HUES48 (cell line): ENCODE measurements at regions not wholly inside any gene's neighbourhood (a gene's known extent, or its start where the extent isn't known, plus 50 kb on each side); places are given as distances from the start of the nearest gene placed in this dataset.

ENCODE experiments used
- H3K27ac ChIP-seq: one replicate; pipeline ENCODE4 v1.7.0; 2013; ENCODE audit warnings: low read depth, low read length, inconsistent platforms
- H3K27me3 ChIP-seq: 2 replicates; pipeline ENCODE4 v1.6.1; 2013; ENCODE audit warnings: mild to moderate bottlenecking, low read length; ENCODE audit not compliant: control insufficient read depth, insufficient read depth
- H3K36me3 ChIP-seq: 2 replicates; pipeline ENCODE4 v1.6.1; 2013; ENCODE audit warnings: low read length; ENCODE audit not compliant: control insufficient read depth, insufficient read depth
- H3K4me1 ChIP-seq: 2 replicates; pipeline ENCODE4 v1.6.1; 2013; ENCODE audit warnings: mild to moderate bottlenecking, low read length; ENCODE audit not compliant: control insufficient read depth, insufficient read depth
- H3K4me3 ChIP-seq: 2 replicates; pipeline ENCODE4 v1.5.1; 2013; ENCODE audit warnings: mild to moderate bottlenecking, low read depth, low read length
- H3K9ac ChIP-seq: 2 replicates; pipeline ENCODE4 v1.6.1; 2013; ENCODE audit warnings: mild to moderate bottlenecking, low read depth, low read length, moderate library complexity
- H3K9me3 ChIP-seq: 2 replicates; pipeline ENCODE4 v1.6.1; 2013; ENCODE audit warnings: low read length; ENCODE audit not compliant: control insufficient read depth, insufficient read depth

DNA sequence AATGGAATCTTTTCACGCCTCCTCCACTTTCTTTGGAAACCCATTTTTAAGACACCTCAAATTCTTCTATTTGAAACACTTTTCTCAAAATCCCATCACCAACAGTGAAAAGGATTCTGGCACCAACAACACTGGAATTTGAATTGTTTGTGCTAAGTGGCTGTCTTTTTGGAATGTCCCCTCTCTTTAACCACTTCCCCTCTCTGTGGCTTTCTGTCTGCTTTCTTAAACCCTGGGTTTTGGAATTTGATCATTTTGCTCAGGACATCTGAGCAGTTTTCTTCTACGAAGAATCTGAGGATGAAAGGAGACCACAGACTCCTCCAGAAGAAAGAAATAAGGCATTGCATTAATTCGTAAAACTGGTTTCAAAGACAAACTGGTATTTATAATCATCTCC is 89.0 kb downstream of the MXRA5 start:
- no peaks in the 10 kb centered on the region; the same call in none of the 2 replicates for H3K9me3 ChIP-seq
- H3K27ac ChIP-seq: no peak overlapping the region
- no peak overlapping the region for H3K4me3 ChIP-seq
- H3K4me1 ChIP-seq: no peaks in the 10 kb centered on the region
- no peak overlapping the region for H3K9ac ChIP-seq
- 0 out of 2 replicates have a peak, but pooled peaks cover 3% of the 10 kb centered on the region for H3K27me3 ChIP-seq
- H3K36me3 ChIP-seq: no peaks in the 10 kb centered on the region

DNA sequence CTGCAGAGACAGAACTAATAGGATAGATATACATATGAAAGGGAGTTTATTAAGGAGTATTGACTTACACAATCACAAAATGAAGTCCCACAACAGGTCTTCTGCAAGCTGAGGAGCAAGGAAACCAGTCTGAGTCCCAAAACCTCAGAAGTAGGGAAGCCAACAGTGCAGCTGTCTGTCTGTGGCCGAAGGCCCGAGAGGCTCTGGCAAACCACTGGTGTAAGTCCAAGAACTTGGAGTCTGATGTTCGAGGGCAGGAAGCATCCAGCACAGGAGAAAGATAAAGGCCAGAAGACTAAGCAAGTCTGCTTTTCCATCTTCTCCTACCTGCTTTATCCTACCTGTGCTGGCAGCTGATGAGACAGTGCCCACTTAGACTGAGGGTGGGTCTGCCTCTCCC is 89.6 kb downstream of the MXRA5 start:
- Histone ChIP-seq H3K4me3 (no peak overlapping the region), H3K36me3 (no peaks in the 10 kb centered on the region), H3K9me3 (no peaks in the 10 kb centered on the region; the same call in 1 of the 2 replicates), H3K27me3 (0 out of 2 replicates have a peak, but pooled peaks cover 3% of the 10 kb centered on the region), H3K9ac (no peak overlapping the region), H3K27ac (no peak overlapping the region), H3K4me1 (no peaks in the 10 kb centered on the region)

DNA sequence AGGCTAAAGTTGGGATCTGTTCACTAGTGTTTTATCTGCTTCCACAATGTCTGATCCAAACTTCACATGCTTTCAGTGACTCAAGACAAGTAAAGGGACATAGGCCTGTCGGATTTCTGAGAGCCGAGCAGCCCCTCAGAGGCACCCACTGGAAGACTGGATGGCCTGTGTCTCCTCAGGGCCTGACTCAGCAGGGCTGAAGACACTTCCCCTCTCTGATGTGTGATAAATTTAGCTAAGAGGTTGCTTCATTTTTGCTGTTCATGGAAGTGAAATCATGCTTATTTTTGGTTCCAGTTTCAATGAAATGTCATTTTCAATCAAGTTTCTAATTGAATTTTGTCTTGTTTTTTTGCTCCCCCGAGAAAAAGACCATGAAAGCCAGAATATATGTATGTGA is 93.7 kb downstream of the MXRA5 start:
- no peak overlapping the region for H3K9ac ChIP-seq
- no peaks in the 10 kb centered on the region for H3K4me1 ChIP-seq
- H3K27me3 ChIP-seq: no peaks in the 10 kb centered on the region

DNA sequence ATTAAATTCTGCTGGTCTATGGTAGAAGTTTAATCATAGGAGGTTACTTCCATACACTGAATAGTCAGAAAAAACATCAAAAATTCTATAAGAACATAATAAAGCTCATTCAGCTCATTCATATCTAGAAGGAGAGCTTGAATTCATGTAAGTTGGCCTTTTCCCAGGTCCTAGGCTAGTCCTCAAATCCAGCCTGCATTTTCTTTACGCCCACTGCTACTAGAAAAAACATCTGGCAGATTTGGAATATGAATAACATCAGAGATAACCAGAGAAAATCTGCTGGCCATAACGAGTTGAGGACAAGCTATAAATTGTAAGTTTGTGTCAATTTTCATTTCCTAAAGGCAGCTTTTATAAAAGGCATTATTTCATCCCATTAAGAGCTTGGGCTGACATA is 95.5 kb downstream of the MXRA5 start:
- Histone ChIP-seq H3K36me3 (no peaks in the 10 kb centered on the region), H3K4me1 (no peaks in the 10 kb centered on the region), H3K4me3 (no peak overlapping the region), H3K27me3 (no peaks in the 10 kb centered on the region), H3K9me3 (no peaks in the 10 kb centered on the region), H3K9ac (no peak overlapping the region), H3K27ac (no peak overlapping the region)

More for the DNA sequence above, 93.7 kb downstream of the MXRA5 start:
- no peak overlapping the region for H3K4me3 ChIP-seq
- H3K36me3 ChIP-seq: no peaks in the 10 kb centered on the region
- no peak overlapping the region for H3K27ac ChIP-seq
- H3K9me3 ChIP-seq: no peaks in the 10 kb centered on the region

DNA sequence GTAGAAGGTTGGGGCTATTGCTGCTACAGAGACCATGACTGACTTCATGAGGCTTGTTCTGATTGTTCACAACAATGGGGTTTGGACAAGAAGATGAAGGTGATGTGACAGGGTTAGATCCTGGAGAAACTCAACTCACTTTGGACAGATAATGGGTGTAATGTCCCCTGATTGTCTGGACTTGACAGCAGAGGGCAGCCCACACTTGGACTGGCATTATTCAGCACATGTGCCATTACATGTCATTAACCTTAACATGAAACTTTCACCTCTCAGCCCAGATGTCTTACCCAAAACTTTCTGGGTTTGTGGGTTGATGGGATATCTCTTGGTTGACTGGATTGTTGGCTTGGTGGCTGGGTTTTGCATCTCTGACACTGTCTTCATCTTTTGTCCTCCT is 101.5 kb downstream of the MXRA5 start:
- no peaks in the 10 kb centered on the region for H3K27me3 ChIP-seq
- no peak overlapping the region for H3K9ac ChIP-seq
- H3K9me3 ChIP-seq: no peaks in the 10 kb centered on the region
- no peaks in the 10 kb centered on the region for H3K4me1 ChIP-seq
- no peak overlapping the region for H3K27ac ChIP-seq
- H3K36me3 ChIP-seq: no peaks in the 10 kb centered on the region
- H3K4me3 ChIP-seq: no peak overlapping the region

DNA sequence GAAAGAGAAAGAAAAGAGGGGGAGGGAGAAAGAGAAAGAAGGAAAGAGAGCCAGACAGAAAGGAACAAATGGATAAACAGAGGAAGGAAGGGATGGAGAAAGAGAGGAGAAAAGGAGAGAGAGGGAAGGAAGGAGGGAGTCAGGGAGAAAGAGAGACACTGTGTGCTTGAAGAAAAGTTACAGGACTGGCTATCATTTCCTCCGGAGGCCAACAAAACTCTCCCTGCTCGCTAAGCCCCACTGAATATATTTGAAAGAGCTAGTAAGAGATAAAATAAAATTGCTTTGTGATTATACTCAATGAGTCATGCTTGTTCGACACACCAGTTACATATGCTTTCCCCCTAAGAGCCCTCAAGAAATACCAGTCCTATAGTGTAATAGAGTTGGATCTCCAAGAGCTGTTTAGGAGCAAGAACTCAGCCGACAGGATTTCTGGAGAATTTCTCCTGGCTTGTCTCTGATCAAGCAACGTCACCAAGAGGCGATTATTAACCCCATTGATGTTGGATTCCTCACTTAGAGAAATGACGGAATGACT is 102.2 kb downstream of the MXRA5 start:
- Histone ChIP-seq H3K27ac (no peak overlapping the region), H3K27me3 (no peaks in the 10 kb centered on the region), H3K9me3 (no peaks in the 10 kb centered on the region), H3K4me3 (no peak overlapping the region), H3K36me3 (no peaks in the 10 kb centered on the region), H3K4me1 (no peaks in the 10 kb centered on the region), H3K9ac (no peak overlapping the region)

DNA sequence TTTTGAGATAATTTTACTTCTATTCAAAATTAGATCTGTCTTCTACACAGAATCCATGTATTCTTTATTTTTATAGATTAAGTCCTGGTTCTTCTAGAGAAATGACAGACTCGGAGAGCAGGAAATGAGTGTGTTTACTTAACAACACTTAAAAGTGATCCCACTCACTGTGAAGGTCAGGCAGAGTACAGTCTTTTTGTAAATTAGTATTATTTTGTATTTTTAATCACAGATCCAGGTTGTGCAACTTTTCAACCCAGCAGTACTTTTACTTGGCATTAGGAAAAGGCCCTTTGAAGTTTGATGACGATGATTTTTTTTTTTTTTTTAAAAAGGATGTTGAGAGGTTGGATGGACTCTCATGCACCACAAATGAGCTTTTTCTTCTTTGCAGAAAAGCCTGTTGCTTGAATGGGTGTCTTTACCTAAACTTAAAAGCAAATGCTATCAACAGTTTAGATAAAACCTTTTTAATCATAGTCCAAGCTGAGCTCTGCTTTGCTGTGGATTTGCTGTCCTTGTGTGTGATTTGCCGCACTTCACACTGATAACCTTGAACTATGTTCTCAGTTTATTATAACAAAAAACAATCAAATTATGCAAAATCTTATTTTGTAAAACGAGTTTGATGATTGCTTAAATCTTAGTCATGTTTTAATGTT is 114.1 kb downstream of the MXRA5 start:
- Histone ChIP-seq H3K9ac (no peak overlapping the region), H3K36me3 (no peaks in the 10 kb centered on the region), H3K9me3 (no peaks in the 10 kb centered on the region), H3K4me3 (no peak overlapping the region), H3K27ac (no peak overlapping the region), H3K4me1 (no peaks in the 10 kb centered on the region), H3K27me3 (no peaks in the 10 kb centered on the region)

DNA sequence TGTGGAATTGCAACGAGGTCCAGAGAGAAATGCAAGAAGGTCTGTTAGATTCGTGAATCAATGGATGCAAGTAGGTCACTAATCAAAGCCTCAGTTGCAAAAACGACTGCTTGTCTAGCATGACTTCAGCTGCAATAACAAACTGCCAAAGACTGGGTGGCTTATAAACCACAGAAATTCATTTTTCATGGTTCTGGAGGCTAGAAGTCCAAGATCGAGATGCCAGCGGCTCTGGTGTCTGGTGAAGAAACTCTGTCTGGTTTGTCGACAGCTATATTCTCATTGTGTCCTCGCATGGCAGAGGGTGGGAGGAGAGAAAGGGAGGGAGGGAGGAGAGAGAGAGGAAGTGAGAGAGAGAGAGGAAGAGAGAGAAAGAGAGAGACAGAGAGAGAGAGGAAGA is 114.7 kb downstream of the MXRA5 start:
- H3K27ac ChIP-seq: no peak overlapping the region
- no peaks in the 10 kb centered on the region for H3K9me3 ChIP-seq
- H3K9ac ChIP-seq: no peak overlapping the region
- H3K27me3 ChIP-seq: no peaks in the 10 kb centered on the region
- no peak overlapping the region for H3K4me3 ChIP-seq
- no peaks in the 10 kb centered on the region for H3K4me1 ChIP-seq
- no peaks in the 10 kb centered on the region for H3K36me3 ChIP-seq

DNA sequence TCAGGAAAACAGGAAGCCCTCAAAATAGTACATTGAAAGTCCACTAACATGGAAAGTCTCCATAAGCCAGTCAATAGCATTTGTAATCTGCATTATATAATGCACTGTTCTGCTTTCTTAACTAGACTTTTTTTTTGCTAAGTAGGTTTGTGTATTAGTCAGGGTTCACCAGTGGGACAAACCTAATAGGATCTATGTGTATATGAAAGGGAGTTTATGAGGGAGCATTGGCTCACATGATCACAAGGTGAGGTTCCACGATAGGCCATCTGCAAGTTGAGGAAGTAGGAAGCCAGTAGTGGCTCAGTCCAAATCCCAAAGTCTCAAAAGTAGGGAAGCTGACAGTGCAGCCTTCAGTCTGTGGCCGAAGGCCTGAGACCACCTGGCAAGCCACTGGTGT is 116.0 kb downstream of the MXRA5 start:
- Histone ChIP-seq H3K9ac (no peak overlapping the region), H3K4me1 (no peaks in the 10 kb centered on the region), H3K27me3 (no peaks in the 10 kb centered on the region), H3K4me3 (no peak overlapping the region), H3K27ac (no peak overlapping the region), H3K9me3 (no peaks in the 10 kb centered on the region), H3K36me3 (no peaks in the 10 kb centered on the region)

DNA sequence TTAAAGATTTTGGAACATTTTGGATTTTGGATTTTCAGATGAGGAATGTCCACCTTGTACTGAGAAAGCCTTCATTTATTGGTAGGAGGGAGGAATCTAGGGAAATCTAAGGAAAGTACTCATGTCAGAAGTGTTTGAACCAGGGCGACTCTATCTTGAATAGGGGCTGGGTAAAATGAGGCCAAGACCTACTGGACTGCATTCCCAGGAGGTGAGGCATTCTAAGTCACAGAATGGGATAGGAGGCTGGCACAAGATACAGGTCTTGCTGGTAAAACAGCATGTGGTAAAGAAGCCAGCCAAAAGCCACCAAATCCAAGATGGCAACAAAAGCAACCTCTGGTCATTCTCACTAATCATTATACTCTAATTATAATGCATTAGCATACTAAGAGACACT is 118.9 kb downstream of the MXRA5 start:
- Histone ChIP-seq H3K9ac (no peak overlapping the region), H3K27me3 (no peaks in the 10 kb centered on the region), H3K4me1 (no peaks in the 10 kb centered on the region), H3K4me3 (no peak overlapping the region), H3K9me3 (no peaks in the 10 kb centered on the region), H3K27ac (no peak overlapping the region), H3K36me3 (no peaks in the 10 kb centered on the region)

DNA sequence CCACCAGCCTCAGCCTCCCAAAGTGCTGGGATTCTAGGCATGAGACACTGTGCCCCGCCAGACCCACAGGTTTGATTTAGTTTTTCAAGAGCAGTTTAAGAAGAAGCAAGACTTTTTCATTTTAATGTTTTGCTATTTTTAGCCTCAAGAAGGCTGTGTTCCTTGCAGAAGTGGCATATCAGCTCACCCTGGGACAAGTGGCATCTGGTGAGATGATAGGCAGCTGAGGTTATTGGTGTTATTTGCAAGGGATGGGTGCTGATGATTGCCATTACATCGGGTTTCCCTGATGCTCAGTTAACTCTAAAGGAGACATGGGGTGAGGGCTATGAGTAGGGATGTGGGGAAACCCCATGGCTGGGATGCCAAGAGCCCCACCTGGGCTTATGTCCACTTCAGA is 120.4 kb downstream of the MXRA5 start:
- Histone ChIP-seq H3K4me1 (no peaks in the 10 kb centered on the region), H3K9me3 (no peaks in the 10 kb centered on the region), H3K4me3 (no peak overlapping the region), H3K9ac (no peak overlapping the region), H3K27me3 (no peaks in the 10 kb centered on the region), H3K27ac (no peak overlapping the region), H3K36me3 (no peaks in the 10 kb centered on the region)
